Thyroid gland (tissue), 4 donors: ENCODE measurements at regions not wholly inside any gene's neighbourhood (a gene's known extent, or its start where the extent isn't known, plus 50 kb on each side); places are given as distances from the start of the nearest gene placed in this dataset.

Experiments used
- POLR2A ChIP-seq, 2 donors: fragments of 450-650 bp; IDR thresholded peaks; one replicate each; pipeline ENCODE4 v1.6.1; 2017; ENCODE audit warnings: antibody characterized with exemption in 2 of 2, mild to moderate bottlenecking in 2 of 2, moderate library complexity in 1 of 2
- TF ChIP-seq, protein P1 (sequence below), 6 experiments: fragments of 200-600 bp in 3 of 6; fragments of 450-650 bp in 3 of 6; sonication (generic) in 3 of 6; IDR thresholded peaks; one replicate each; pipeline ENCODE4 v1.5.1; 2016 to 2019; ENCODE audit warnings: antibody characterized with exemption in 6 of 6, mild to moderate bottlenecking in 2 of 6, inconsistent platforms in 1 of 6, moderate library complexity in 1 of 6

DNA sequence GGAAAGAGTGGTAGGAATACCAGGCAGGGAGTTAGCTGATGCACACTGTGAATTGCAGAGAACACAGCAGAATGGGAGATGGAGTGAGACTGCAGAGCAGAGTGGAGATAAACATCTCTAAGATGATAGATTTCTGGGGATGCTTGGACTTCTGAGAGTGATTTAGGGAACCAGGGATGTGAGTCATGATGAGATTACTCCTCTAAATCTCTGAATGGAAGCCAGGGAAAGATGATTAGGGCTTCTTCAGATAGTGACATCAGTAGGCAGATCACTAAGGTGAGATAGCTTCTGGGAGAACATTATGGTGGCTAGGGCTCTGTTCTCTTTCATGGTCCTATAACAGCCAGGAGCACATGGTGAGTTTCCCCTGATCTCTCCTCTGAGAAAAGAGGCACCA, 501.5 kb upstream of the USP15 start:
- TF ChIP-seq, protein P1, sequence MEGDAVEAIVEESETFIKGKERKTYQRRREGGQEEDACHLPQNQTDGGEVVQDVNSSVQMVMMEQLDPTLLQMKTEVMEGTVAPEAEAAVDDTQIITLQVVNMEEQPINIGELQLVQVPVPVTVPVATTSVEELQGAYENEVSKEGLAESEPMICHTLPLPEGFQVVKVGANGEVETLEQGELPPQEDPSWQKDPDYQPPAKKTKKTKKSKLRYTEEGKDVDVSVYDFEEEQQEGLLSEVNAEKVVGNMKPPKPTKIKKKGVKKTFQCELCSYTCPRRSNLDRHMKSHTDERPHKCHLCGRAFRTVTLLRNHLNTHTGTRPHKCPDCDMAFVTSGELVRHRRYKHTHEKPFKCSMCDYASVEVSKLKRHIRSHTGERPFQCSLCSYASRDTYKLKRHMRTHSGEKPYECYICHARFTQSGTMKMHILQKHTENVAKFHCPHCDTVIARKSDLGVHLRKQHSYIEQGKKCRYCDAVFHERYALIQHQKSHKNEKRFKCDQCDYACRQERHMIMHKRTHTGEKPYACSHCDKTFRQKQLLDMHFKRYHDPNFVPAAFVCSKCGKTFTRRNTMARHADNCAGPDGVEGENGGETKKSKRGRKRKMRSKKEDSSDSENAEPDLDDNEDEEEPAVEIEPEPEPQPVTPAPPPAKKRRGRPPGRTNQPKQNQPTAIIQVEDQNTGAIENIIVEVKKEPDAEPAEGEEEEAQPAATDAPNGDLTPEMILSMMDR (IDR thresholded peaks at IDR 0.05) = no peak
- no peak for TF ChIP-seq POLR2A (IDR thresholded peaks at IDR 0.05)
